HG03097 (cell line): ENCODE measurements at regions not wholly inside any gene's neighbourhood (a gene's known extent, or its start where the extent isn't known, plus 50 kb on each side); places are given as distances from the start of the nearest gene placed in this dataset.
"Not testable (repeated sequence)": the region's sequence is repeated elsewhere in the genome, so short reads cannot be mapped to it uniquely, and the experiment has no call there.

ENCODE experiments used
- ATAC-seq: cut with Tn5 transposase; IDR thresholded peaks from one replicate; pipeline ENCODE4 v1.9.1; 2021; ENCODE audit not compliant: unreplicated experiment, low FRiP score

- ATAC-seq = no peak
Observed at GRCh38 chr4:106604319-106605051, 235.9 kb upstream of the GIMD1 start.

- no peak for ATAC-seq
Observed at GRCh38 chr4:106603471-106603870, 234.9 kb upstream of the GIMD1 start.

- ATAC-seq = no peak
Observed at GRCh38 chr4:106602711-106603110, 234.1 kb upstream of the GIMD1 start.

- ATAC-seq = no peak
Observed at GRCh38 chr4:106601519-106601918, 232.9 kb upstream of the GIMD1 start.

- ATAC-seq = no peak
Observed at GRCh38 chr4:106595906-106596305, 227.3 kb upstream of the GIMD1 start.

- ATAC-seq = no peak
Observed at GRCh38 chr4:106594291-106594952, 225.8 kb upstream of the GIMD1 start.

GRCh38 chr4:106588891-106589290, 220.3 kb upstream of the GIMD1 start:
- ATAC-seq = no peak

- no peak for ATAC-seq
Observed at GRCh38 chr4:106587558-106587957, 219.0 kb upstream of the GIMD1 start.

- no peak for ATAC-seq
Observed at GRCh38 chr4:106585915-106586349, 217.4 kb upstream of the GIMD1 start.

- no peak for ATAC-seq
Observed at GRCh38 chr4:106584337-106584989, 215.9 kb upstream of the GIMD1 start.

GRCh38 chr4:106583567-106583966, 215.0 kb upstream of the GIMD1 start:
- no peak for ATAC-seq

GRCh38 chr4:106583108-106583507, 214.5 kb upstream of the GIMD1 start:
- no peak for ATAC-seq

GRCh38 chr4:106582103-106582502, 213.5 kb upstream of the GIMD1 start:
- ATAC-seq = no peak

GRCh38 chr4:106579236-106579635, 210.7 kb upstream of the GIMD1 start:
- ATAC-seq = no peak

- no peak for ATAC-seq
Observed at GRCh38 chr4:106569146-106570031, 200.8 kb upstream of the GIMD1 start.

GRCh38 chr4:106565727-106566126, 197.1 kb upstream of the GIMD1 start:
- no peak for ATAC-seq

- ATAC-seq = not testable (repeated sequence)
Observed at GRCh38 chr4:106563637-106564036, 195.1 kb upstream of the GIMD1 start.

GRCh38 chr4:106551724-106552123, 183.1 kb upstream of the GIMD1 start:
- ATAC-seq = no peak

- ATAC-seq = no peak
Observed at GRCh38 chr4:106548446-106549044, 180.0 kb upstream of the GIMD1 start.

- no peak for ATAC-seq
Observed at GRCh38 chr4:106546370-106546769, 177.8 kb upstream of the GIMD1 start.
